ENCODE measurements at regions not wholly inside any gene's neighbourhood (a gene's known extent, or its start where the extent isn't known, plus 50 kb on each side); places are given as distances from the start of the nearest gene placed in this dataset.

- no peak overlapping the region for H3K27ac Mint-ChIP-seq
- peaks cover 7% of the 10 kb centered on the region for H3K27me3 Mint-ChIP-seq
- no peaks in the 10 kb centered on the region for H3K9me3 Mint-ChIP-seq
- no peaks in the 10 kb centered on the region for H3K4me1 Mint-ChIP-seq
- ATAC-seq (replicated peaks) = no peak
- H3K36me3 Mint-ChIP-seq (ENCODE audit: low read depth) = no peaks in the 10 kb centered on the region
- H3K4me3 Mint-ChIP-seq = no peak overlapping the region
These were observed 255.6 kb upstream of the ADARB2 start for GRCh38 chr10:1992930-1993329.

- H3K9me3 Mint-ChIP-seq = no peaks in the 10 kb centered on the region
- ATAC-seq (replicated peaks) = no peak
- H3K27me3 Mint-ChIP-seq = peaks cover 15% of the 10 kb centered on the region
- H3K4me3 Mint-ChIP-seq = no peak overlapping the region
- H3K27ac Mint-ChIP-seq = no peak overlapping the region
- H3K4me1 Mint-ChIP-seq = no peaks in the 10 kb centered on the region
- H3K36me3 Mint-ChIP-seq (ENCODE audit: low read depth) = no peaks in the 10 kb centered on the region
These were observed 251.8 kb upstream of the ADARB2 start for GRCh38 chr10:1989090-1989489.

GRCh38 chr10:1981976-1982375 is 244.7 kb upstream of the ADARB2 start:
- no peak overlapping the region for H3K27ac Mint-ChIP-seq
- H3K27me3 Mint-ChIP-seq = peaks cover 12% of the 10 kb centered on the region
- H3K4me3 Mint-ChIP-seq = no peak overlapping the region
- no peaks in the 10 kb centered on the region for H3K4me1 Mint-ChIP-seq
- H3K36me3 Mint-ChIP-seq (ENCODE audit: low read depth) = no peaks in the 10 kb centered on the region
- ATAC-seq (replicated peaks) = no peak
- H3K9me3 Mint-ChIP-seq = peaks cover 1% of the 10 kb centered on the region

- no peaks in the 10 kb centered on the region for H3K36me3 Mint-ChIP-seq (ENCODE audit: low read depth)
- no peaks in the 10 kb centered on the region for H3K4me1 Mint-ChIP-seq
- no peak overlapping the region for H3K4me3 Mint-ChIP-seq
- peaks cover 6% of the 10 kb centered on the region for H3K27me3 Mint-ChIP-seq
- H3K9me3 Mint-ChIP-seq = peaks cover 3% of the 10 kb centered on the region
- ATAC-seq (replicated peaks) = no peak
- no peak overlapping the region for H3K27ac Mint-ChIP-seq
These were observed 243.1 kb upstream of the ADARB2 start for GRCh38 chr10:1980459-1980858.

- Mint-ChIP-seq H3K27ac (no peak overlapping the region), H3K27me3 (peaks cover 4% of the 10 kb centered on the region), H3K36me3 (ENCODE audit: low read depth) (no peaks in the 10 kb centered on the region), H3K9me3 (peaks cover 3% of the 10 kb centered on the region), H3K4me1 (no peaks in the 10 kb centered on the region), H3K4me3 (no peak overlapping the region)
- no peak for ATAC-seq (replicated peaks)
These were observed 241.3 kb upstream of the ADARB2 start for GRCh38 chr10:1978584-1978983.

GRCh38 chr10:1977461-1977860 is 240.1 kb upstream of the ADARB2 start:
- Mint-ChIP-seq H3K27me3 (peaks cover 4% of the 10 kb centered on the region), H3K36me3 (ENCODE audit: low read depth) (no peaks in the 10 kb centered on the region), H3K9me3 (peaks cover 3% of the 10 kb centered on the region), H3K27ac (no peak overlapping the region), H3K4me1 (no peaks in the 10 kb centered on the region), H3K4me3 (no peak overlapping the region)
- no peak for ATAC-seq (replicated peaks)

- no peak overlapping the region for H3K4me3 Mint-ChIP-seq
- no peak for ATAC-seq (replicated peaks)
These were observed 235.1 kb upstream of the ADARB2 start for GRCh38 chr10:1972406-1972805.

GRCh38 chr10:1968257-1969033 is 231.1 kb upstream of the ADARB2 start:
- Mint-ChIP-seq H3K4me3 (no peak overlapping the region), H3K4me1 (no peaks in the 10 kb centered on the region), H3K9me3 (peaks cover 5% of the 10 kb centered on the region), H3K27me3 (peaks cover 4% of the 10 kb centered on the region), H3K27ac (no peak overlapping the region), H3K36me3 (ENCODE audit: low read depth) (no peaks in the 10 kb centered on the region)
- ATAC-seq (replicated peaks) = no peak

More at GRCh38 chr10:1972406-1972805, 235.1 kb upstream of the ADARB2 start:
- Mint-ChIP-seq H3K27me3 (peaks cover 4% of the 10 kb centered on the region), H3K9me3 (peaks cover 7% of the 10 kb centered on the region), H3K4me1 (no peaks in the 10 kb centered on the region), H3K36me3 (ENCODE audit: low read depth) (no peaks in the 10 kb centered on the region), H3K27ac (no peak overlapping the region)

GRCh38 chr10:1966712-1967376 is 229.5 kb upstream of the ADARB2 start:
- Mint-ChIP-seq H3K4me1 (no peaks in the 10 kb centered on the region), H3K9me3 (no peaks in the 10 kb centered on the region), H3K27ac (no peak overlapping the region), H3K4me3 (no peak overlapping the region), H3K36me3 (ENCODE audit: low read depth) (no peaks in the 10 kb centered on the region), H3K27me3 (peaks cover 4% of the 10 kb centered on the region)
- ATAC-seq (replicated peaks) = no peak

GRCh38 chr10:1964476-1964875 is 227.2 kb upstream of the ADARB2 start:
- no peak for ATAC-seq (replicated peaks)
- H3K27ac Mint-ChIP-seq = no peak overlapping the region
- H3K4me1 Mint-ChIP-seq = no peaks in the 10 kb centered on the region
- H3K4me3 Mint-ChIP-seq = no peak overlapping the region
- peaks cover 7% of the 10 kb centered on the region for H3K27me3 Mint-ChIP-seq
- H3K36me3 Mint-ChIP-seq (ENCODE audit: low read depth) = no peaks in the 10 kb centered on the region
- no peaks in the 10 kb centered on the region for H3K9me3 Mint-ChIP-seq

GRCh38 chr10:1963341-1963740 is 226.0 kb upstream of the ADARB2 start:
- ATAC-seq (replicated peaks) = no peak
- Mint-ChIP-seq H3K4me3 (no peak overlapping the region), H3K36me3 (ENCODE audit: low read depth) (no peaks in the 10 kb centered on the region), H3K27ac (no peak overlapping the region), H3K9me3 (no peaks in the 10 kb centered on the region), H3K27me3 (peaks cover 7% of the 10 kb centered on the region), H3K4me1 (no peaks in the 10 kb centered on the region)

- H3K27ac Mint-ChIP-seq = no peak overlapping the region
- H3K4me3 Mint-ChIP-seq = no peak overlapping the region
- ATAC-seq (replicated peaks) = no peak
- no peaks in the 10 kb centered on the region for H3K36me3 Mint-ChIP-seq (ENCODE audit: low read depth)
- no peaks in the 10 kb centered on the region for H3K4me1 Mint-ChIP-seq
- no peaks in the 10 kb centered on the region for H3K9me3 Mint-ChIP-seq
- peaks cover 7% of the 10 kb centered on the region for H3K27me3 Mint-ChIP-seq
These were observed 224.7 kb upstream of the ADARB2 start for GRCh38 chr10:1961989-1962388.

- ATAC-seq (replicated peaks) = no peak
- no peaks in the 10 kb centered on the region for H3K9me3 Mint-ChIP-seq
- H3K4me3 Mint-ChIP-seq = no peak overlapping the region
- H3K27me3 Mint-ChIP-seq = peaks cover 7% of the 10 kb centered on the region
- H3K36me3 Mint-ChIP-seq (ENCODE audit: low read depth) = no peaks in the 10 kb centered on the region
- no peak overlapping the region for H3K27ac Mint-ChIP-seq
- H3K4me1 Mint-ChIP-seq = no peaks in the 10 kb centered on the region
These were observed 223.7 kb upstream of the ADARB2 start for GRCh38 chr10:1960982-1961381.

- Mint-ChIP-seq H3K27me3 (peaks cover 7% of the 10 kb centered on the region), H3K9me3 (no peaks in the 10 kb centered on the region), H3K36me3 (ENCODE audit: low read depth) (no peaks in the 10 kb centered on the region), H3K4me1 (no peaks in the 10 kb centered on the region), H3K27ac (no peak overlapping the region), H3K4me3 (no peak overlapping the region)
- ATAC-seq (replicated peaks) = peak; percentile 45
These were observed 219.7 kb upstream of the ADARB2 start for GRCh38 chr10:1957057-1957456.

- H3K27ac Mint-ChIP-seq = no peak overlapping the region
- peaks cover 4% of the 10 kb centered on the region for H3K27me3 Mint-ChIP-seq
- no peaks in the 10 kb centered on the region for H3K36me3 Mint-ChIP-seq (ENCODE audit: low read depth)
- no peaks in the 10 kb centered on the region for H3K9me3 Mint-ChIP-seq
- H3K4me3 Mint-ChIP-seq = no peak overlapping the region
- ATAC-seq (replicated peaks) = no peak
- no peaks in the 10 kb centered on the region for H3K4me1 Mint-ChIP-seq
These were observed 217.0 kb upstream of the ADARB2 start for GRCh38 chr10:1954300-1954699.
